ENCODE measurements at regions not wholly inside any gene's neighbourhood (a gene's known extent, or its start where the extent isn't known, plus 50 kb on each side); places are given as distances from the start of the nearest gene placed in this dataset.

DNA sequence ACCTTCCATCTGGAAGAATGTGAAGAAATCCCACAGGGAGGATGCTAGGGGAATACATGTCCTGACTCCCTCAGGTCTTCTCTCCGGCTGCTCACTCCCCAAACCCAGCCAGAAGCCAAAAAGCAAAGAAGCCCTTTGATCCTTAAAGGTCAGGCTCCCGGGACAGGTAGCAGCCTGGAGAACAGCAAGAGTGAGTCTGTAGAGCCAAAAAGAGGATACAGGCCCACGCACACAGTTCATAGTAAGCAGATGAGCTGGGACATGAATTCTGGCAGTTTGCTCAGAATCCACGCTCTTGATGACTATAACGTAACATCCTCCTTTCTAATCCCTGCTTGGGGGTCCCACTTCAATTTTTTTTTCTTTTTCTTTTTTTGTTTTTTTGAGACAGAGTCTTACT is 72.0 kb upstream of the SLC44A1 start:
- TF ChIP-seq, protein P1, sequence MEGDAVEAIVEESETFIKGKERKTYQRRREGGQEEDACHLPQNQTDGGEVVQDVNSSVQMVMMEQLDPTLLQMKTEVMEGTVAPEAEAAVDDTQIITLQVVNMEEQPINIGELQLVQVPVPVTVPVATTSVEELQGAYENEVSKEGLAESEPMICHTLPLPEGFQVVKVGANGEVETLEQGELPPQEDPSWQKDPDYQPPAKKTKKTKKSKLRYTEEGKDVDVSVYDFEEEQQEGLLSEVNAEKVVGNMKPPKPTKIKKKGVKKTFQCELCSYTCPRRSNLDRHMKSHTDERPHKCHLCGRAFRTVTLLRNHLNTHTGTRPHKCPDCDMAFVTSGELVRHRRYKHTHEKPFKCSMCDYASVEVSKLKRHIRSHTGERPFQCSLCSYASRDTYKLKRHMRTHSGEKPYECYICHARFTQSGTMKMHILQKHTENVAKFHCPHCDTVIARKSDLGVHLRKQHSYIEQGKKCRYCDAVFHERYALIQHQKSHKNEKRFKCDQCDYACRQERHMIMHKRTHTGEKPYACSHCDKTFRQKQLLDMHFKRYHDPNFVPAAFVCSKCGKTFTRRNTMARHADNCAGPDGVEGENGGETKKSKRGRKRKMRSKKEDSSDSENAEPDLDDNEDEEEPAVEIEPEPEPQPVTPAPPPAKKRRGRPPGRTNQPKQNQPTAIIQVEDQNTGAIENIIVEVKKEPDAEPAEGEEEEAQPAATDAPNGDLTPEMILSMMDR (IDR thresholded peaks at IDR 0.05), result no peak
- no peak for TF ChIP-seq EP300 (IDR thresholded peaks at IDR 0.05)
- TF ChIP-seq POLR2A (IDR thresholded peaks at IDR 0.05; ENCODE audit: low read depth), result no peak

All from esophagus muscularis mucosa (tissue), 4 donors.